ENCODE measurements at regions not wholly inside any gene's neighbourhood (a gene's known extent, or its start where the extent isn't known, plus 50 kb on each side); places are given as distances from the start of the nearest gene placed in this dataset.

- H3K27ac ChIP-seq (ENCODE audit: low read depth, low read length, poor library complexity, severe bottlenecking), result peak overlapping the region; percentile 81
- intact Hi-C loops (cut with micrococcal nuclease; ENCODE audit: unreplicated experiment), result no loop called here
- CTCF ChIA-PET, result no interaction called here
- peak overlapping the region; percentile 14 for H3K4me3 ChIP-seq (ENCODE audit: low read depth, low read length, poor library complexity, severe bottlenecking)
- H3K36me3 ChIP-seq (ENCODE audit: insufficient read depth, low read length, poor library complexity, severe bottlenecking), result no peaks in the 10 kb centered on the region
- peaks cover 24% of the 10 kb centered on the region for H3K4me1 ChIP-seq (ENCODE audit: insufficient read depth, low read length, poor library complexity, severe bottlenecking)
- DNase-seq (ENCODE audit: low spot score), result peak; percentile 96
- TF ChIP-seq EZH2 (IDR thresholded peaks at IDR 0.05; ENCODE audit: borderline replicate concordance, low read depth, low read length, poor library complexity, severe bottlenecking) (no peak), CTCF (conservative IDR thresholded peaks at IDR 0.05; ENCODE audit: low read depth, low read length) (no peak)
- POLR2A ChIA-PET (ENCODE audit: low non-redundant PET), result no interaction called here
- no peaks in the 10 kb centered on the region for H3K9me3 ChIP-seq (ENCODE audit: low read depth, low read length, poor library complexity, severe bottlenecking)
- no TSS peak for BruUV-seq (replicated peaks)
- peaks cover 6% of the 10 kb centered on the region for H3K27me3 ChIP-seq (replicated peaks; ENCODE audit: insufficient read depth, low read depth, low read length, poor library complexity)
Measured at GRCh38 chr4:1559896-1560650, 124.0 kb downstream of the FAM53A start.

- no TSS peak for BruUV-seq (replicated peaks)
- no peaks in the 10 kb centered on the region for H3K36me3 ChIP-seq (ENCODE audit: insufficient read depth, low read length, poor library complexity, severe bottlenecking)
- DNase-seq (ENCODE audit: low spot score), result no peak
- H3K27me3 ChIP-seq (replicated peaks; ENCODE audit: insufficient read depth, low read depth, low read length, poor library complexity), result peaks cover 6% of the 10 kb centered on the region
- TF ChIP-seq CTCF (conservative IDR thresholded peaks at IDR 0.05; ENCODE audit: low read depth, low read length) (no peak), EZH2 (IDR thresholded peaks at IDR 0.05; ENCODE audit: borderline replicate concordance, low read depth, low read length, poor library complexity, severe bottlenecking) (no peak)
- H3K4me1 ChIP-seq (ENCODE audit: insufficient read depth, low read length, poor library complexity, severe bottlenecking), result peaks cover 24% of the 10 kb centered on the region
- ChIA-PET CTCF (no interaction called here), POLR2A (ENCODE audit: low non-redundant PET) (no interaction called here)
- H3K4me3 ChIP-seq (ENCODE audit: low read depth, low read length, poor library complexity, severe bottlenecking), result no peak overlapping the region
- no peak overlapping the region for H3K27ac ChIP-seq (ENCODE audit: low read depth, low read length, poor library complexity, severe bottlenecking)
- H3K9me3 ChIP-seq (ENCODE audit: low read depth, low read length, poor library complexity, severe bottlenecking), result no peaks in the 10 kb centered on the region
- intact Hi-C loops (cut with micrococcal nuclease; ENCODE audit: unreplicated experiment), result no loop called here
Measured at GRCh38 chr4:1558205-1558604, 125.9 kb downstream of the FAM53A start.

GRCh38 chr4:1557221-1557597, 126.9 kb downstream of the FAM53A start:
- DNase-seq (ENCODE audit: low spot score), result no peak
- H3K27me3 ChIP-seq (replicated peaks; ENCODE audit: insufficient read depth, low read depth, low read length, poor library complexity), result peaks cover 6% of the 10 kb centered on the region
- ChIA-PET POLR2A (ENCODE audit: low non-redundant PET) (no interaction called here), CTCF (interaction anchor here (0.5 kb wide), 1 partner anchor 357 kb away, joined by 4 read pairs; no protein-coding TSS in a partner anchor)
- BruUV-seq (replicated peaks), result no TSS peak
- H3K4me3 ChIP-seq (ENCODE audit: low read depth, low read length, poor library complexity, severe bottlenecking), result no peak overlapping the region
- intact Hi-C loops (cut with micrococcal nuclease; ENCODE audit: unreplicated experiment), result no loop called here
- H3K9me3 ChIP-seq (ENCODE audit: low read depth, low read length, poor library complexity, severe bottlenecking), result no peaks in the 10 kb centered on the region
- H3K4me1 ChIP-seq (ENCODE audit: insufficient read depth, low read length, poor library complexity, severe bottlenecking), result peaks cover 24% of the 10 kb centered on the region
- H3K27ac ChIP-seq (ENCODE audit: low read depth, low read length, poor library complexity, severe bottlenecking), result no peak overlapping the region
- no peaks in the 10 kb centered on the region for H3K36me3 ChIP-seq (ENCODE audit: insufficient read depth, low read length, poor library complexity, severe bottlenecking)
- TF ChIP-seq CTCF (conservative IDR thresholded peaks at IDR 0.05; ENCODE audit: low read depth, low read length) (no peak), EZH2 (IDR thresholded peaks at IDR 0.05; ENCODE audit: borderline replicate concordance, low read depth, low read length, poor library complexity, severe bottlenecking) (no peak)

Data from A673 (cell line).